AG04450 (cell line): ENCODE measurements at regions not wholly inside any gene's neighbourhood (a gene's known extent, or its start where the extent isn't known, plus 50 kb on each side); places are given as distances from the start of the nearest gene placed in this dataset.

Source experiments
- CTCF ChIA-PET: fragments of 300-600, 350-600 bp; formaldehyde crosslinking; extraction: SDS; loops from one replicate; lab custom pipeline; 2022; ENCODE audit warnings: antibody characterized with exemption, inconsistent platforms; lab: Charles Lee
- POLR2A ChIA-PET: fragments of 350-600 bp; formaldehyde crosslinking; extraction: SDS; loops from one replicate; lab custom pipeline; 2021; ENCODE audit warnings: antibody characterized with exemption, inconsistent platforms; lab: Yijun Ruan, JAX
- DNase-seq: peaks from one replicate; pipeline ENCODE4 v3.0.0-alpha.2; 2011; ENCODE audit warnings: low read depth, low spot score
- H3K27ac ChIP-seq: one replicate; pipeline ENCODE4 v1.5.1; 2012; ENCODE audit warnings: low read depth, low read length, control low read depth
- H3K27me3 ChIP-seq: one replicate; pipeline ENCODE4 v1.6.0; 2012; ENCODE audit warnings: low read length; ENCODE audit not compliant: control insufficient read depth, insufficient read depth
- H3K4me3 ChIP-seq: 2 replicates; pipeline ENCODE4 v1.5.1; 2011; ENCODE audit warnings: mild to moderate bottlenecking, low read depth, low read length, control low read depth
- H3K9me3 ChIP-seq: 2 replicates; pipeline ENCODE4 v1.5.1; 2012; ENCODE audit warnings: low read length; ENCODE audit not compliant: control insufficient read depth, insufficient read depth
- TF ChIP-seq, protein P1 (sequence below): IDR thresholded peaks from 2 replicates; pipeline ENCODE4 v1.5.1; 2011; ENCODE audit warnings: low read depth, low read length, control low read depth, inconsistent platforms

DNA sequence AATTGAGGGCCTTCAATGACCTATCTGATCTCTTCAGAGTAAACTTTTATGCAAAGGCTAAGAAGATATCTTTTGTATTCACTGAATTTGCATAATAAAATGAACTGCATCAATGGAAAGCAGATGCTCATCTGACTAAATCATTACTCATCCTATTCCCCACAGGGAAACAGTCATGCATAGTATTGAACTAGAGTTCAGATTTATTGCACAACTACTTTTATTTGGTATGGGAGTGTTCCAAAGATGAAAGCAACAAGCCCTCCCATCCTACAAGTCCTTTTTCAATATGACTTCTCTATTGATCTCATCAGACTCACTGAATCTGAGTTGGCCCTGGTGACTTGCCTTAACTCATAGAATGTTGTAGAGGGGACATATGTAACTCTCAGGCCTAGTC is 159.8 kb downstream of the KITLG start:
- TF ChIP-seq, protein P1, sequence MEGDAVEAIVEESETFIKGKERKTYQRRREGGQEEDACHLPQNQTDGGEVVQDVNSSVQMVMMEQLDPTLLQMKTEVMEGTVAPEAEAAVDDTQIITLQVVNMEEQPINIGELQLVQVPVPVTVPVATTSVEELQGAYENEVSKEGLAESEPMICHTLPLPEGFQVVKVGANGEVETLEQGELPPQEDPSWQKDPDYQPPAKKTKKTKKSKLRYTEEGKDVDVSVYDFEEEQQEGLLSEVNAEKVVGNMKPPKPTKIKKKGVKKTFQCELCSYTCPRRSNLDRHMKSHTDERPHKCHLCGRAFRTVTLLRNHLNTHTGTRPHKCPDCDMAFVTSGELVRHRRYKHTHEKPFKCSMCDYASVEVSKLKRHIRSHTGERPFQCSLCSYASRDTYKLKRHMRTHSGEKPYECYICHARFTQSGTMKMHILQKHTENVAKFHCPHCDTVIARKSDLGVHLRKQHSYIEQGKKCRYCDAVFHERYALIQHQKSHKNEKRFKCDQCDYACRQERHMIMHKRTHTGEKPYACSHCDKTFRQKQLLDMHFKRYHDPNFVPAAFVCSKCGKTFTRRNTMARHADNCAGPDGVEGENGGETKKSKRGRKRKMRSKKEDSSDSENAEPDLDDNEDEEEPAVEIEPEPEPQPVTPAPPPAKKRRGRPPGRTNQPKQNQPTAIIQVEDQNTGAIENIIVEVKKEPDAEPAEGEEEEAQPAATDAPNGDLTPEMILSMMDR = no peak
- H3K9me3 ChIP-seq = no peaks in the 10 kb centered on the region
- H3K4me3 ChIP-seq = no peak overlapping the region
- CTCF ChIA-PET = interaction anchor here (1.0 kb wide), 1 partner anchor 27 kb away, joined by 3 read pairs; no protein-coding TSS in a partner anchor
- peak; percentile 47 for DNase-seq
- no peaks in the 10 kb centered on the region for H3K27me3 ChIP-seq
- POLR2A ChIA-PET = no interaction called here
- peak overlapping the region; percentile 22 for H3K27ac ChIP-seq

DNA sequence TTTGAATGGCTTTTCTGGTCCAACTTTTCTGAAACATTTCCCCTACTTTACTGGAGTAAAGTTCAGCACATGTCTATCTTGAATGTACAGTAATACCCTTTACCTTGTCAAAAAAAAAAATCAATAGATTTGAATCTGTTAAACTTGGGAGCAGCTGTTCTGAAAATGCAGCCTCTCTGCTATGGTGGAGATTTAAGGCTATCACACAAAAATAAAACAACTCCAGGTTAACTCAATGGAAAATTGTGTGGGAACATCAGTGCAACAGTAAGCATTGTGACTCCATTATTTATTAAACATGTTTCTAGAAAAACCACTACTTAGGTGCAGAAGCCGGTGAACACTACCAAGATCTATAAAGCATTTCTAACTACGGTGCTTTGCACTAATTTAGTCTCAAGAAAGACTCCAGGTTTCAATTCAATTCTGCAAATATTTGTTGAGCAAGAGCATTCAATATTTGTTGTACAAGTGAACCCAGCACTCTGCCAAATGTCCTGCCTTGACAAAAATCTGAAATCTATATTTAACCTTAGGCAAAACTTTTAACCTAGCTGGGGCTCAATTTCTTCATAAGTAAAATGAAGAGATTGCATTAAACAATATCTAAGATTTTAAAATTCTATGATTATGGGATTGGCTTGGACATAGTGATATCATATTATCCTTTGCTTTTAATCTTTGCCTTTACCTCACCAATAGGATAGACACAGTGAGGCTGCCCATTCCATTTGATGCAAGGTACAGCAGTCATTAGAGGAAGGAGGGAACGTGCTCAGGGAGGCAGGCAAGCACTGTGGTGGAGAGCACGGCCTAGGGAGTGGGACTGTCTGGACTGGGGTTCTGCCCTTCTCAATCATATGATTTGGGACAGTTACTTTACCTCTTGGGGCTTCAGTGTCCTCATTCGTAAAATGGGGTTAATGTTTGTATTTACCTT is 155.2 kb downstream of the KITLG start:
- POLR2A ChIA-PET = no interaction called here
- Histone ChIP-seq H3K27me3 (no peaks in the 10 kb centered on the region), H3K9me3 (0 out of 2 replicates have a peak, but pooled peaks cover 3% of the 10 kb centered on the region), H3K27ac (no peak overlapping the region), H3K4me3 (no peak overlapping the region)
- TF ChIP-seq, protein P1 = no peak
- no peak for DNase-seq
- CTCF ChIA-PET = interaction anchor here (0.6 kb wide), 1 partner anchor 55 kb away, joined by 5 read pairs; no protein-coding TSS in a partner anchor

DNA sequence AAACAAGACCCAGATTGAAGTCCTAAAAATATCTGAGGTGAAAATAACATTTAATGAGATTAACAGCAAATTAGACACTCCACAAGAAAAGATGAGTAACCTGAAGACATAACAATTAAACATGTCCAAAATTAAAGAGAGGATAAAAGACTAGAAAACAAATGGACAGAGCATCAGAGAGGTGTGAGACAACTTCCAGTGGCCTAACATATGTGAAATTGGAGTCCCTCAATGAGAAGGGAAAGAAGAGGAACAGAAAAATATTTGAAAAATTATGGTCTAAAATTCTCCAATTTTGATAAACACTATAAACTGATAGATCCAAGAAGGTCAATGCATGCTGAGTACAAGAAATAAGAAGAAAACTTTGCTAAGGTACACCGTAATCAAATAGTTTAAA is 151.9 kb downstream of the KITLG start:
- Histone ChIP-seq H3K27me3 (no peaks in the 10 kb centered on the region), H3K9me3 (0 out of 2 replicates have a peak, but pooled peaks cover 3% of the 10 kb centered on the region), H3K27ac (no peak overlapping the region), H3K4me3 (no peak overlapping the region)
- TF ChIP-seq, protein P1 = no peak
- no peak for DNase-seq
- POLR2A ChIA-PET = no interaction called here
- CTCF ChIA-PET = no interaction called here

DNA sequence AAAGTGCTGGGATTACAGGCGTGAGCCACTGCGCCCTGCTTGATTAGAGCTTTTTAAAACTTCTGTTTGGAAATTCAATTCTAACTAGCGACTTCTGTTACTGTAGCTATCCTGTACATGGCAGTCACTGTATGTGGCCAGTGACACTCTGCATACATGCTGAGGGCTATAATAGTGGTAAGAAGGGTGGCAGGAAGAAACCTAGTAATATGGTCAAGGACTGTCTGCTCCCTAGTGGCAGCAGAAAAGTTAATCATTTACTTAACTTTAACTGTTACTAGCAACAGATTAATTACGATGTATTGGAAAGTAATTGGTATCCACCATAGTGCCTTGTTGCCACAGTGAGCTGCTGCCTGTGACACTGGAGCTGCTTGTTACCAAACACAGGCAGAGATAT is 149.0 kb downstream of the KITLG start:
- TF ChIP-seq, protein P1 = no peak
- Histone ChIP-seq H3K27ac (no peak overlapping the region), H3K4me3 (no peak overlapping the region), H3K9me3 (0 out of 2 replicates have a peak, but pooled peaks cover 3% of the 10 kb centered on the region), H3K27me3 (no peaks in the 10 kb centered on the region)
- DNase-seq = no peak
- CTCF ChIA-PET = interaction anchor here (1.0 kb wide), 1 partner anchor 10 kb away, joined by 3 read pairs; no protein-coding TSS in a partner anchor
- POLR2A ChIA-PET = interaction anchor here (0.7 kb wide), 1 partner anchor 20 kb away, joined by 5 read pairs; no protein-coding TSS in a partner anchor
